Anterior cingulate cortex (tissue), 58 donors: ENCODE measurements at regions not wholly inside any gene's neighbourhood (a gene's known extent, or its start where the extent isn't known, plus 50 kb on each side); places are given as distances from the start of the nearest gene placed in this dataset.

ENCODE experiments used
- DNase-seq, 58 donors: peaks; one replicate each; lab custom pipeline; 2025; lab: John Stamatoyannopoulos, UW

DNA sequence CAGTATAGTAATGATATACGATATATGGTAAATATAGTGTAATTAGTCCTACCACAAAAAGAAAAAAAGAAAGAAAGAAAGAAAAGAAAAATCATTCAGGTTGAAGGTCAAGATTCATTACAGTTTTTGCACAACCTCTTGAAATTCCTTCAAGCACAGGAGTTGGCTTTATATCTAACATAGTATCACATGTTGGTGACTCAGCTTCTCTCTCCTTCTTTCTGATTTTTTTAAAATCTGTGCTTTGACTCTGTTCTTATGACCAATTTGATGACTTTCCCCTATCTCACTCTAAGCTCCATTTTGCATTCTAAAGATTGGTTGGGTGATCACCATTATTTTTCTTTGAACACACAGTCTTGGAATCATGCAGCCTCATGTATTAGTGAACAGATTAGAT, 148.2 kb upstream of the COL11A1 start:
- no peak for DNase-seq

- no peak for DNase-seq
Measured at GRCh38 chr1:103254691-103255090, 146.4 kb upstream of the COL11A1 start.

GRCh38 chr1:103250441-103250861, 142.1 kb upstream of the COL11A1 start:
- no peak for DNase-seq

DNA sequence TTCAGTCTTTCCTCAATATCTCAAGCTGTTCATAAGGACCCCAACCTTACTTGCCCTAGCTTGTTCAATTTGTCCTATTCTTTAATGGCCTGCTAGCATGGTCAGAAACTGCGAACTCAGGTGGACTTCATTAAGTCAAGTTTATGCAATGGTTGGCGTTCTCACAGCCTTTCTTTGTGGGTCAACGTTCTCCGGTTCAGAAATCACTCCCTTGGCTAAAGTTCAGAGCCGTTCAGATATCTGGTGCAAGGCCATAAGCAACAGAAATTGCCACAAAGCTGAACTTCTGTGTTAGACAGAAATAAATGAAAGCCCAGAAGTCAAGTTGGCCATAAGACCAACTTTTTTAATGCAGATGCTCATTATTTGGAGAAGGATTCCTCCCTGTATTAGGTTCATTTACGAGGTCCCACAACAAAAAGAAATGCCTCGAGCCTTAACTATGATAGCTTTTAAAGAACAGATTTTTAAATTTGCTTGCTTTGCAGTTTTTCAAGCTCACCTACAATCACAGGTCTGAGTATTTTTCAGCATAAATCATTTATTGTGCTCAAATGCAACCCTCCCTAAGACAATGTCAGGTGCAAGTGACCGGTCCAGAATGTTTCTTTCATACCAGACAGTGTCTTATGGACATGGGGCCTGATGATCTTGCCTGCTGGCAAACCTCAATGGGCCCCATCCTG, 140.2 kb upstream of the COL11A1 start:
- no peak for DNase-seq

- DNase-seq, result no peak
Measured at GRCh38 chr1:103247517-103247916, 139.2 kb upstream of the COL11A1 start.

DNA sequence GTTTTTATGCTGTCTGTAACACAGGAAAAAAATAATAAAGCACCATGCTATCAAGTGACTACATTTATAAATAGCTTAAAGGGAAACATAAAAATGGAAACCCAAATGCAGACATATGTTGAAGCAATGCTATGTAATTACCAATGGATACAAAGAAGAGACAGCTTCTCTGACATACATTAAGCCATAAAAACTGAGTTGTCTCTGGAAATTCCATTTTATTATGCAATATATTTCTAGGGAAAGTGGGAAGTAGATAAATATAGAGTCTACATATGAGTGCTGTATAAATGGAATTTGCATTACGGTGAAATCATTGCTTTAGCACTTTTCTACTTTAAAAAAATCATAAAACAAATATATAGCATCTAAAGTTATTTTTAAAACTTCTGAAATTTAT, 135.2 kb upstream of the COL11A1 start:
- DNase-seq, result no peak

DNA sequence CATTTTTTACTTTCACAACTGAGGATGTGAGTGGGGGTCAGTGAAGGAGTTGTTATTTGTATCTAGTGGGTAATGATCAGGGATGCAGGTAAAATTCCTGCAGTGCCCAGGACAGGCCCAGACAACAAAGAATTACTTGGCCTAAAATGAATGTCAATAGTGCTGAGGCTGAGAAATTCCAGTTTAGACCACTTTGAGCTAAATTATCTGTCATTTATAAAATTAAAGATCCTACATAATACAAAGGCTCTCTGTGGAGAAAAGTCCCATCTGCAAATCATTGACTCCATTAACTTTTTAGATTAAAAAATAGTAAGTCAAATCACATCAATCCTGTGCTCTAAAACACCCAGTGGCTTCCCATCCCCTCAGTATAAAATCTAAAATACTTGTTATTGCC, 130.7 kb upstream of the COL11A1 start:
- DNase-seq, result no peak

DNA sequence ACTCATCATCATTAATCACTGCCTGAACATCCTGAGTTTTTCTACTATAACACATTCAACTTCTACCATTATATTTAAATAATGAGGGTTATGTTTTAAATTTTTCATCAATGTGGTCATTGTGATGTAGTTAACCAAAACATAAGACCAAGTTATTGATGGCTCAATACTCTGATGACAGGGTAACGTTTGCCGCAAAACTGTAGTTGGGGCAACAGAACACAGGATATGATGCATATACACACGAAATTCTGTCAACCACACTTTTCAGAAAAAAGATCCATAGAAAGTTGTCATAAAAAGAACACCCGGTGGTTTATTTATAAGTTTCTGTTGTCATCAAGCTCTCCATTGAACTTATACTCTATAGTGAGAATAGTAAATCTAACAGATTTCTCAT, 121.7 kb upstream of the COL11A1 start:
- DNase-seq, result no peak

GRCh38 chr1:103220631-103221041, 112.3 kb upstream of the COL11A1 start:
- no peak for DNase-seq

DNA sequence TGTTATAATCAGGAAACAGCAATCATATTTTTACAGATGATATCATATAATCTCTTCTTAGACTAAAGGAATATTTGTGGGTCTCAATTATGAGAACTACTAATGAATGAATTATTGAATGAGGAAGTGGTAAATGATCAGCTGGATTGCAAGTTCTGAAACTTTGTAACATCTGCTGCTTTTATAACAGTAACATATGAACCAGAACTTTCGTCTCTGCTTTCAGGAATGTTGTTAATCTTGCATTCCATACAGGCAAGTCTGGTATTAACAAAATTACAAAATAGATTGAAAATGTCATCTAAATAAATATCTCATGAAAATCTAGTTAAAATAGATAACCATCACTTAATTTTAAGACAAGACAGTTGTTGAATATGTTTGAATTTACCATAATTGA, 110.5 kb upstream of the COL11A1 start:
- no peak for DNase-seq

DNA sequence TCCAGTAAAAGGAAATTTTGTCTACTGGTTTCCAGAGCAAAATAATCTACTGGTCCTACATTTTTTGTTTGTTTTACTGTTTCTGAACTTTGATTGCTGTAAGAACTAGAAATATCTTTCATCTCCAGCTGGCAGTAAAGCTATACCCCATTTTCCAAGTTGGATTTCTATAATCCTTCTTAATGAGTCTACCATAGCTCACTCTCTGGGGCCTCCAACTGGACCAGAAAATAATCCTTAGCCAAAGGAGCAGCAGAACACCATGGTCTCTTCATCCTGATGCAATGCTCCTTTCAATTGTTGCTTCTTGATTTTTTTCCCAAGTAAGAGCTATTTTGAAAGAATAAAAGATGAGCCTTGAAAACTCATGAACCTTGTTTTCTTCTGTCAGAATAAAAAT, 110.0 kb upstream of the COL11A1 start:
- no peak for DNase-seq

DNA sequence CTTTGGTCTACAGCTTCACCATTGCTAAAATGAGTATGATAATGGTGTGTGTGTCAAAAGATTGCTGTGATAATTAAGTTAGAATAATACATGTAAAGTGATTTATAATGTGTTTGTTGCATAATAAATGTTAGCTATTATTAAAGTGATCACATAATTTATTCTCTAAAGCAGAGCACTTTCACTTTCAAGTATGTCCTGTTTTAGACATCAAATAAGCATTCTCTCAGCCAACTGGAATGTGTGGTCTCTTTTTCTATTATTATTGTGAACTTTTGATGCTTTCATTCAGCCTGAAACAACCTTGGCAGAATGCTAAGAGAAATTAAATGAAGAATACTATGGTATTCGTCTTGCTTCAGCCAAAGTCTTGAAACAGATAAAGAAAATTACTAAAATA, 102.8 kb upstream of the COL11A1 start:
- DNase-seq, result no peak

DNA sequence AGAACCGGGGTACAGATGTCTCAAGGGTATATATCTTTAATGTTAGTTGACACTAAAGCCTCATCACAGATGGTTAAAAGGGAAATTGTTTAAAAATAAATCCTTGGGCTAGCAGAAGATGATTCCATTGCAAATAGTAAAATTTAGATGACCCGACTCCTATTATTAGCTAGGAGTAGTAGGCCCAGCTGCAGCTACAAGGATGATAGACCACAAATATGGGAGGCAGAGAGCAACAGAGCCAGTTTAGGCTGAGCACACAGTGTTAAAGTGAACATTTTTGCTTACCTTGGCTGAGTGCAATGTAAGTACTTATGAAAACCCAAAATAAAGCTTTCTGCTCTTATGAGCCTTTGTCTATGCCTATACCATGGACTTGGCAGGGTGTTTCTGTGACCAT, 100.5 kb upstream of the COL11A1 start:
- DNase-seq, result no peak

DNA sequence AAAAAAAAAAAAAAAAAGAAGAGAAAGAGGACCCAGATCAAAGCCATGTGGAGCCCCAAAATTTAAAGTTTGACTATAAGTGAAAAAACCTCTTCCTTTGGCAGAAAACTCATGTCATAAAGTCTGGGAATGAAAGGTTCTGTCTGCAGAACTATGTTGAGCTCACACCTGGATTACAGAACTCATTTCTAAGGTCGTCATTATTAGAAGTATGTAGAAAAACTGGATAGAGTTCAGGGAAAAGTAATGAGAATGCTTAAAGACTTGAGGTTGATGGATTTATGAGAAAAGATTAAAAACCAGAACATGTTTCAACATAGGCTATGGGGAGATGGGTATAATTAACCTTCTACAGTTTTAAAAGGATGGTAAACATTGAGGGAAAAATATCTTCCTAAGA, 90.7 kb upstream of the COL11A1 start:
- DNase-seq, result no peak

DNA sequence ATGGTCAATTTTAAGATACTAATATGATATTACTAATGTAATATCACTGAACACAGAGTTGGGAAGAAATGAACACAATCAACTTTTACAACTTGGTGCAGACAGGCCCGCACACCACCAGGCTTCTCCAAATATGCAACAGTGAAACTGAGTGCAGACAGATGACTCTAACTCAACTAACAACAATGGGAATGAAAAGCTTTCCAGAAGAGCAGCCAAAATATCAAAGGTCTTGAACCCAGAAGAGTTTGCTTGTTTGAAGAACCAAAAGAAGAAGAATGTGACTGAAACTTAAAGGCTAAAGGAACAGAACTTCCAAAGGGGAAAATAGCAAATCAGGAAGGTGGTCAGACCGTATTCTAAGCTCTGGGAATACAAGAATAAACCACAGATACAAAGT, 89.8 kb upstream of the COL11A1 start:
- DNase-seq, result no peak

- DNase-seq, result no peak
Measured at GRCh38 chr1:103197216-103197615, 88.9 kb upstream of the COL11A1 start.

GRCh38 chr1:103194984-103195383, 86.7 kb upstream of the COL11A1 start:
- DNase-seq, result no peak

- no peak for DNase-seq
Measured at GRCh38 chr1:103194060-103194459, 85.7 kb upstream of the COL11A1 start.

GRCh38 chr1:103191327-103191726, 83.0 kb upstream of the COL11A1 start:
- no peak for DNase-seq

GRCh38 chr1:103190766-103191165, 82.4 kb upstream of the COL11A1 start:
- no peak for DNase-seq

DNA sequence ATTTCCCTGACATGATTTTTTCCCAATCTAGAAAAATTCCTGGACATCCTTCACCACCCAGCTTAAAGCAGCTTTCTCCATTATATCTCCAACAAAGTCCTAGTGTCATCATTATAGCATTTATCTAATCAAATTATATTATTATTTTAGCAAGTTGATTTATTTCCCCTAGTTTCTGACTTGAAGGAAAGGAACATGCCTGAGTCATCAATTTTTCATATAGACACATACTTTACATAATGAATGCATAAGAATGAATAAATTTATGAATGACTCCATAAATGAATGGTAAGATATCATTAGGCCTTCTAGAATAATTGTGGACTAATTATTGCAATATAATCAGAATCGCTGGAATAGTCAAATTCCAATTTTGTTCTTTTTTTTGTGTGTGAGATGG, 79.4 kb upstream of the COL11A1 start:
- DNase-seq, result no peak

DNA sequence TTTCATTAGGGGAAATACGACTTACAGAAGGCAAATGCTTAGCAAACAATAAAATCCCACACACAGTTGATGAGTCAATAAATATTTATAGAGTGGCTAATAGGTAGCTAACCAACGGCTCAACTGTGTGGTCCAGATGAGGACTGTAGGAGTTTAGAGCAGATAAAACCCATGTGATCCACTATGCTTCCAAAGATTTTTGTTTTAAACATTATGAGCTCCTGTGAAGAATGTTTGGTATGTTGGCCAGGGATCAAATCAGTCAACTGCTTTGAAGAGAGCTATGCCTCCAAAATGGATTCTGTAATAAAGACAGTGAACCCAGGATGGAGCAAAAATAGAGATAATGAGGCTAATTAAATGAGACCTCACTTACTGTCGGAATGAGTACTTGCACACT, 72.3 kb upstream of the COL11A1 start:
- DNase-seq, result no peak

GRCh38 chr1:103177108-103177775, 68.9 kb upstream of the COL11A1 start:
- DNase-seq, result no peak
